Thyroid gland (tissue), 4 donors: ENCODE measurements at regions not wholly inside any gene's neighbourhood (a gene's known extent, or its start where the extent isn't known, plus 50 kb on each side); places are given as distances from the start of the nearest gene placed in this dataset.

ENCODE experiments used
- DNase-seq, 2 donors: peaks; one replicate each; pipeline ENCODE4 v3.0.0-alpha.2; 2019
- H3K27ac ChIP-seq, 3 donors: fragments of 200-600 bp; sonication (generic); 1 replicate in 2 of 3; 2 replicates in 1 of 3; pipeline ENCODE4 v1.5.1; 2016 to 2019; ENCODE audit warnings: mild to moderate bottlenecking in 1 of 3, moderate library complexity in 1 of 3
- H3K27me3 ChIP-seq: fragments of 200-600 bp; sonication (generic); one replicate; pipeline ENCODE4 v1.5.1; 2019
- H3K36me3 ChIP-seq, 2 donors: fragments of 200-600 bp; sonication (generic); one replicate each; pipeline ENCODE4 v1.5.1; 2016 to 2019
- H3K4me1 ChIP-seq, 2 donors: fragments of 200-600 bp; sonication (generic); one replicate each; pipeline ENCODE4 v1.5.1; 2017 to 2019
- H3K4me3 ChIP-seq, 3 donors: fragments of 200-600 bp; sonication (generic); replicated peaks in 1 of 3; 1 replicate in 2 of 3; 2 replicates in 1 of 3; pipeline ENCODE4 v1.5.1; 2016; ENCODE audit warnings: mild to moderate bottlenecking in 1 of 3
- H3K9me3 ChIP-seq: fragments of 200-600 bp; sonication (generic); one replicate; pipeline ENCODE4 v1.5.1; 2017
- POLR2A ChIP-seq, 2 donors: fragments of 450-650 bp; IDR thresholded peaks; one replicate each; pipeline ENCODE4 v1.6.1; 2017; ENCODE audit warnings: antibody characterized with exemption in 2 of 2, mild to moderate bottlenecking in 2 of 2, moderate library complexity in 1 of 2
- WGBS, 2 donors: methylation state at CpG; one replicate each; pipeline ENCODE4 v1.1.5; 2017; 5-methylcytosine and 5-hydroxymethylcytosine counted together
- intact Hi-C: fragments of 100-400 bp; cut with DNase I; formaldehyde crosslinking; loops from one replicate; pipeline ENCODE4 v1.15.1; 2023
- TF ChIP-seq, protein P1 (sequence below), 6 experiments: fragments of 200-600 bp in 3 of 6; fragments of 450-650 bp in 3 of 6; sonication (generic) in 3 of 6; IDR thresholded peaks; one replicate each; pipeline ENCODE4 v1.5.1; 2016 to 2019; ENCODE audit warnings: antibody characterized with exemption in 6 of 6, mild to moderate bottlenecking in 2 of 6, inconsistent platforms in 1 of 6, moderate library complexity in 1 of 6

GRCh38 chr4:166301266-166301665 is 428.2 kb downstream of the TLL1 start:
- no peak for TF ChIP-seq POLR2A (IDR thresholded peaks at IDR 0.05)
- TF ChIP-seq, protein P1, sequence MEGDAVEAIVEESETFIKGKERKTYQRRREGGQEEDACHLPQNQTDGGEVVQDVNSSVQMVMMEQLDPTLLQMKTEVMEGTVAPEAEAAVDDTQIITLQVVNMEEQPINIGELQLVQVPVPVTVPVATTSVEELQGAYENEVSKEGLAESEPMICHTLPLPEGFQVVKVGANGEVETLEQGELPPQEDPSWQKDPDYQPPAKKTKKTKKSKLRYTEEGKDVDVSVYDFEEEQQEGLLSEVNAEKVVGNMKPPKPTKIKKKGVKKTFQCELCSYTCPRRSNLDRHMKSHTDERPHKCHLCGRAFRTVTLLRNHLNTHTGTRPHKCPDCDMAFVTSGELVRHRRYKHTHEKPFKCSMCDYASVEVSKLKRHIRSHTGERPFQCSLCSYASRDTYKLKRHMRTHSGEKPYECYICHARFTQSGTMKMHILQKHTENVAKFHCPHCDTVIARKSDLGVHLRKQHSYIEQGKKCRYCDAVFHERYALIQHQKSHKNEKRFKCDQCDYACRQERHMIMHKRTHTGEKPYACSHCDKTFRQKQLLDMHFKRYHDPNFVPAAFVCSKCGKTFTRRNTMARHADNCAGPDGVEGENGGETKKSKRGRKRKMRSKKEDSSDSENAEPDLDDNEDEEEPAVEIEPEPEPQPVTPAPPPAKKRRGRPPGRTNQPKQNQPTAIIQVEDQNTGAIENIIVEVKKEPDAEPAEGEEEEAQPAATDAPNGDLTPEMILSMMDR (IDR thresholded peaks at IDR 0.05) = no peak
- H3K4me3 ChIP-seq = no peak overlapping the region
- no peaks in the 10 kb centered on the region for H3K4me1 ChIP-seq
- no peaks in the 10 kb centered on the region for H3K27me3 ChIP-seq
- H3K36me3 ChIP-seq = no peaks in the 10 kb centered on the region
- H3K9me3 ChIP-seq = no peaks in the 10 kb centered on the region
- intact Hi-C loops = no loop called here
- H3K27ac ChIP-seq = no peak overlapping the region
- DNase-seq = no peak
- 92 to 93% methylated on average over 6 of the region's 6 CpGs for WGBS, 2 donors

DNA sequence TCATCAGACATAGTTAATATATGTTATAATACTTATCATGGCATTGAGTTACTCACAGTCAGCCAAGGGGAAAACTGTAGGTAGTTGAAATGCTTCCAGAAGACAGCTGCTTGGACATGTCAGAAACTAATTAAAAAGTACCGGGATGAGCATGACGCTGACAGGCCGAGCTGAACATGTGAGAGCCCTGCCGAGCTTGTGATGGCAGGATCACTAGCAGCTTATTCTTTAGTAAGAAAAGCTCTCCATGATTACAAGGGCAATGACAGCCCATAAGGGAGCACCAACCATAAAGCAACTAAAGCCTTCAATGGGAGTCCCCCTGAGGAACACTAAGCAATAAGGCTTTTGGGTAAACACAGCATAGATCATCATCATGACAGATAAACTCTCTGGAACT is 435.6 kb downstream of the TLL1 start:
- intact Hi-C loops = no loop called here
- Histone ChIP-seq H3K4me1 (no peaks in the 10 kb centered on the region), H3K9me3 (no peaks in the 10 kb centered on the region), H3K36me3 (no peaks in the 10 kb centered on the region), H3K27me3 (no peaks in the 10 kb centered on the region), H3K4me3 (no peak overlapping the region), H3K27ac (no peak overlapping the region)
- TF ChIP-seq, protein P1 (IDR thresholded peaks at IDR 0.05) = no peak
- TF ChIP-seq POLR2A (IDR thresholded peaks at IDR 0.05) = no peak
- no peak for DNase-seq
- WGBS, 2 donors = 67 to 76% methylated on average over 4 of the region's 4 CpGs

DNA sequence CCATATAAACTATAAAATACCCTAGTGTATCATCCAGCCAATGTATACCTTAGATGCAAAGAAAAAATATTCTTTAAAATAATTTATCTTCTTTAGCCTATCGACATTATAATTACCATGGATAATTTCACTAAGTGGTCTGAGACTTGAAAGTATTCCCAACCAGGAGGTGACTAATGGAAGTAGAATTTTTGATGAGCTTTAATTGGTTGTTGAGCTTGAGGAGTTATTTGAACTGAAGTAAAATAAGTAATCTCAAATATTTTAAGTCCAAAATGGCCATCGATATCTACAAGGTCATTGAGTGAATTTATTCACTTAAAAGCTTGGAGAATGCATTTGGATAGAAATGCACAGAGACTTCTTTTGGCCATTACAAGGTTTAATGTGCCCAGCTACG is 436.2 kb downstream of the TLL1 start:
- H3K36me3 ChIP-seq = no peaks in the 10 kb centered on the region
- H3K9me3 ChIP-seq = no peaks in the 10 kb centered on the region
- 75 to 78% methylated on average over 3 of the region's 3 CpGs for WGBS, 2 donors
- no peak for DNase-seq
- no peak for TF ChIP-seq POLR2A (IDR thresholded peaks at IDR 0.05)
- TF ChIP-seq, protein P1 (IDR thresholded peaks at IDR 0.05) = no peak
- H3K27ac ChIP-seq = no peak overlapping the region
- H3K4me1 ChIP-seq = no peaks in the 10 kb centered on the region
- H3K4me3 ChIP-seq = no peak overlapping the region
- intact Hi-C loops = no loop called here
- no peaks in the 10 kb centered on the region for H3K27me3 ChIP-seq

- Histone ChIP-seq H3K27me3 (no peaks in the 10 kb centered on the region), H3K27ac (no peak overlapping the region), H3K36me3 (no peaks in the 10 kb centered on the region), H3K4me1 (no peaks in the 10 kb centered on the region), H3K9me3 (no peaks in the 10 kb centered on the region), H3K4me3 (no peak overlapping the region)
- TF ChIP-seq, protein P1 (IDR thresholded peaks at IDR 0.05) = no peak
- no peak for TF ChIP-seq POLR2A (IDR thresholded peaks at IDR 0.05)
- no peak for DNase-seq
- WGBS, 2 donors = 51 to 63% methylated on average over 2 of the region's 2 CpGs
- intact Hi-C loops = no loop called here
Measured at GRCh38 chr4:166311169-166311568, 438.1 kb downstream of the TLL1 start.

DNA sequence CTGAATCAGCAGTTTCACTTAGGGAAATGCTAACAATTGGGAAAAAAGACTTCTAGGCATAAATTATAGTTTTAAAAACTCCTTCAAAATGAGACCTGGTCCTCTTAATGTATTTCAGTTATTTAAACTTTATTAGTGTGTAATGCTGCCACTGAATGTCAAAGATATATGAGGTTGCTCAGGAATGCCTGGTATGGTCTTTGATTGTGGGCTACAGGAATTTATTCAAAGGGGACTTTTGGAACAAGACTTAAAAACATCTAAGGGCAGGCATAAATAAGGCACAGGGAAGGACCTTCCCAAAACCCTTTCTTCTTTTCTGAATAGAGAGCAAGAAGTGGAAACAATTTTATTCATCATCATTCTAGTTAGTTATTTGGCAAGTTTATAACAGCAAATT is 439.1 kb downstream of the TLL1 start:
- no peaks in the 10 kb centered on the region for H3K4me1 ChIP-seq
- H3K9me3 ChIP-seq = no peaks in the 10 kb centered on the region
- no peaks in the 10 kb centered on the region for H3K27me3 ChIP-seq
- H3K4me3 ChIP-seq = no peak overlapping the region
- intact Hi-C loops = no loop called here
- DNase-seq = no peak
- H3K27ac ChIP-seq = no peak overlapping the region
- TF ChIP-seq POLR2A (IDR thresholded peaks at IDR 0.05) = no peak
- TF ChIP-seq, protein P1 (IDR thresholded peaks at IDR 0.05) = no peak
- no peaks in the 10 kb centered on the region for H3K36me3 ChIP-seq
